Naive thymus-derived CD4-positive, alpha-beta T cell (primary cell): ENCODE measurements at regions not wholly inside any gene's neighbourhood (a gene's known extent, or its start where the extent isn't known, plus 50 kb on each side); places are given as distances from the start of the nearest gene placed in this dataset.
"Not testable (repeated sequence)": the region's sequence is repeated elsewhere in the genome, so short reads cannot be mapped to it uniquely, and the experiment has no call there.

Experiments used
- ATAC-seq: fragments of 150-1000 bp; cut with Tn5 transposase; 2 replicates; pipeline ENCODE4 v1.10.0; 2021; ENCODE audit warnings: mild to moderate bottlenecking, moderate library complexity
- CTCF ChIA-PET: fragments of 350-600 bp; sonication (Branson Sonifier 250); formaldehyde crosslinking; loops from one replicate; lab custom pipeline; 2021; ENCODE audit warnings: antibody characterized with exemption; lab: Charles Lee
- POLR2A ChIA-PET: fragments of 350-600 bp; sonication (Branson Sonifier 250); formaldehyde crosslinking; loops from one replicate; lab custom pipeline; 2021; ENCODE audit warnings: antibody characterized with exemption, inconsistent platforms; lab: Charles Lee
- DNase-seq, 9 donors: peaks; one replicate each; pipeline versions ENCODE4 v3.0.0 to v3.0.0-alpha.2; 2020 to 2022; ENCODE audit warnings: mixed read lengths in 1 of 9
- H3K27ac ChIP-seq: one replicate; pipeline ENCODE4 v1.7.0; 2013; ENCODE audit warnings: mild to moderate bottlenecking, low read depth, low read length, moderate library complexity
- H3K27me3 ChIP-seq, 2 donors: one replicate each; pipeline ENCODE4 v1.7.0; 2013; ENCODE audit warnings: low read length in 2 of 2, mild to moderate bottlenecking in 2 of 2, moderate library complexity in 2 of 2; ENCODE audit not compliant: control insufficient read depth in 2 of 2, insufficient read depth in 2 of 2
- H3K36me3 ChIP-seq, 3 experiments: 1 replicate in 2 of 3; 2 replicates in 1 of 3; pipeline ENCODE4 v1.7.0; 2013; ENCODE audit warnings: low read length in 3 of 3, mild to moderate bottlenecking in 3 of 3, moderate library complexity in 1 of 3; ENCODE audit not compliant: insufficient read depth in 3 of 3, control insufficient read depth in 2 of 3
- H3K4me1 ChIP-seq, 2 donors: one replicate each; pipeline ENCODE4 v1.7.0; 2013; ENCODE audit warnings: low read length in 2 of 2, mild to moderate bottlenecking in 2 of 2, moderate library complexity in 1 of 2; ENCODE audit not compliant: control insufficient read depth in 2 of 2, insufficient read depth in 2 of 2
- H3K4me3 ChIP-seq: 2 replicates; pipeline ENCODE4 v1.7.0; 2013; ENCODE audit warnings: mild to moderate bottlenecking, low read length
- H3K9me3 ChIP-seq, 3 experiments: 1 replicate in 2 of 3; 2 replicates in 1 of 3; pipeline ENCODE4 v1.7.0; 2013; ENCODE audit warnings: low read length in 3 of 3; ENCODE audit not compliant: control insufficient read depth in 2 of 3
- H3K27ac Mint-ChIP-seq, 9 donors: one replicate each; pipeline ENCODE4 v1.8.0; 2020 to 2022; ENCODE audit warnings: mixed read lengths in 9 of 9, mild to moderate bottlenecking in 8 of 9, moderate library complexity in 5 of 9, inconsistent platforms in 2 of 9
- H3K27me3 Mint-ChIP-seq, 5 donors: one replicate each; pipeline ENCODE4 v1.8.0; 2021 to 2022; ENCODE audit warnings: mixed read lengths in 5 of 5, mild to moderate bottlenecking in 1 of 5
- H3K36me3 Mint-ChIP-seq, 5 donors: one replicate each; pipeline ENCODE4 v1.8.0; 2020 to 2022; ENCODE audit warnings: mixed read lengths in 5 of 5, mild to moderate bottlenecking in 3 of 5, inconsistent platforms in 1 of 5
- H3K4me1 Mint-ChIP-seq, 7 donors: one replicate each; pipeline ENCODE4 v1.8.0; 2020 to 2022; ENCODE audit warnings: mixed read lengths in 7 of 7, mild to moderate bottlenecking in 3 of 7, inconsistent platforms in 1 of 7
- H3K4me3 Mint-ChIP-seq, 10 donors: one replicate each; pipeline ENCODE4 v1.8.0; 2020 to 2022; ENCODE audit warnings: mild to moderate bottlenecking in 10 of 10, mixed read lengths in 10 of 10, moderate library complexity in 6 of 10, inconsistent platforms in 2 of 10
- H3K9me3 Mint-ChIP-seq, 11 donors: one replicate each; pipeline ENCODE4 v1.8.0; 2020 to 2022; ENCODE audit warnings: mixed read lengths in 11 of 11, mild to moderate bottlenecking in 4 of 11, inconsistent platforms in 1 of 11, moderate library complexity in 1 of 11
- intact Hi-C, 2 donors: fragments of 100-400 bp; cut with micrococcal nuclease; formaldehyde crosslinking; loops; one replicate each; pipeline ENCODE4 v1.15.1; 2023

- Histone ChIP-seq H3K27ac (no peak overlapping the region), H3K36me3 (no peaks in the 10 kb centered on the region), H3K4me1 (no peaks in the 10 kb centered on the region), H3K27me3 (no peaks in the 10 kb centered on the region), H3K4me3 (no peak overlapping the region), H3K9me3 (peaks cover 0 to 4% (median 0%) of the 10 kb centered on the region in 3 experiments)
- Mint-ChIP-seq H3K4me1 (no peaks in the 10 kb centered on the region), H3K4me3 (no peak overlapping the region), H3K27ac (no peak overlapping the region), H3K27me3 (no peaks in the 10 kb centered on the region), H3K36me3 (peaks cover 0 to 3% (median 0%) of the 10 kb centered on the region in 5 donors), H3K9me3 (peaks cover 0 to 15% (median 5%) of the 10 kb centered on the region in 11 donors)
- ChIA-PET CTCF (no interaction called here), POLR2A (no interaction called here)
- ATAC-seq (no peak), DNase-seq (no peak)
- intact Hi-C loops, result no loop called here
Measured at GRCh38 chr6:19558934-19559333, 278.2 kb upstream of the ID4 start.

- Mint-ChIP-seq H3K4me3 (no peak overlapping the region), H3K36me3 (peaks cover 0 to 3% (median 0%) of the 10 kb centered on the region in 5 donors)
- CTCF ChIA-PET, result no interaction called here
Measured at GRCh38 chr6:19562468-19562867, 274.7 kb upstream of the ID4 start.

GRCh38 chr6:19569563-19569962 lies 267.6 kb upstream of the ID4 start:
- H3K27ac Mint-ChIP-seq, result no peak overlapping the region
- H3K27me3 Mint-ChIP-seq, result no peaks in the 10 kb centered on the region
- H3K4me1 Mint-ChIP-seq, result no peaks in the 10 kb centered on the region
- DNase-seq (no peak), ATAC-seq (no peak)
- intact Hi-C loops, result no loop called here
- Histone ChIP-seq H3K4me3 (no peak overlapping the region), H3K36me3 (no peaks in the 10 kb centered on the region), H3K27ac (no peak overlapping the region), H3K9me3 (peaks cover 0 to 4% (median 0%) of the 10 kb centered on the region in 3 experiments), H3K27me3 (no peaks in the 10 kb centered on the region), H3K4me1 (no peaks in the 10 kb centered on the region)
- peaks cover 0 to 21% (median 4%) of the 10 kb centered on the region in 11 donors for H3K9me3 Mint-ChIP-seq
- POLR2A ChIA-PET, result no interaction called here
- no peak overlapping the region for H3K4me3 Mint-ChIP-seq
- CTCF ChIA-PET, result interaction anchor here (0.7 kb wide), 1 partner anchor 19 kb away, joined by 3 read pairs; no protein-coding TSS in a partner anchor
- H3K36me3 Mint-ChIP-seq, result no peaks in the 10 kb centered on the region

More at GRCh38 chr6:19562468-19562867, 274.7 kb upstream of the ID4 start:
- no peak overlapping the region for H3K4me3 ChIP-seq
- no peak for ATAC-seq
- no peaks in the 10 kb centered on the region for H3K36me3 ChIP-seq
- no peak overlapping the region for H3K27ac Mint-ChIP-seq
- no peaks in the 10 kb centered on the region for H3K4me1 Mint-ChIP-seq
- H3K9me3 ChIP-seq, result peaks cover 0 to 4% (median 0%) of the 10 kb centered on the region in 3 experiments
- no peak overlapping the region for H3K27ac ChIP-seq
- H3K4me1 ChIP-seq, result no peaks in the 10 kb centered on the region
- POLR2A ChIA-PET, result no interaction called here
- no peak for DNase-seq
- intact Hi-C loops, result no loop called here
- no peaks in the 10 kb centered on the region for H3K27me3 ChIP-seq
- peaks cover 0 to 25% (median 5%) of the 10 kb centered on the region in 11 donors for H3K9me3 Mint-ChIP-seq
- no peaks in the 10 kb centered on the region for H3K27me3 Mint-ChIP-seq

DNA sequence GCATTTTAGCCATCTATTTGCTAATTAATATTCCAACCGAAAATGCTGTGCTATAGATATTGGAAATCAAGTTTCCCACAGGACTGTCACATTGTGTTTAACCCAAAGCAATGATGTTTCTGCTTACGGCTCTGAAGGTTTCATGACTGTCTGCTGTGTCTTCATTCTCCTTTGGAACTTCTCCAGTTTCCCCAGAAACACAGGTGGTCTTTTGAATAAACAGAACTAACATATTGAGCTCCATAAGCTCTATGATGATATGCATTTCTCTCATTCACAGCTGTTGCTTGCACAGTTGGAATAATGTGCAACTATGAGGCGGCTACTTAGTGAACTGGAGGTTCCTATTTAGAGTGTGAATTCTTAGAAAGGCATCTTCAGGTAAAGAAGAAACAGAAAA lies 266.0 kb upstream of the ID4 start:
- intact Hi-C loops, result no loop called here
- Mint-ChIP-seq H3K27ac (no peak overlapping the region), H3K27me3 (no peaks in the 10 kb centered on the region), H3K36me3 (no peaks in the 10 kb centered on the region), H3K4me3 (no peak overlapping the region), H3K9me3 (peaks cover 0 to 11% (median 2%) of the 10 kb centered on the region in 11 donors), H3K4me1 (no peaks in the 10 kb centered on the region)
- DNase-seq (no peak), ATAC-seq (no peak)
- CTCF ChIA-PET, result interaction anchor here (0.5 kb wide), 1 partner anchor 62 kb away, joined by 3 read pairs; no protein-coding TSS in a partner anchor
- Histone ChIP-seq H3K4me1 (no peaks in the 10 kb centered on the region), H3K9me3 (peaks cover 0 to 4% (median 0%) of the 10 kb centered on the region in 3 experiments), H3K4me3 (no peak overlapping the region), H3K27me3 (no peaks in the 10 kb centered on the region), H3K27ac (no peak overlapping the region), H3K36me3 (no peaks in the 10 kb centered on the region)
- POLR2A ChIA-PET, result no interaction called here

GRCh38 chr6:19578481-19578880 lies 258.7 kb upstream of the ID4 start:
- Histone ChIP-seq H3K27ac (no peak overlapping the region), H3K4me1 (no peaks in the 10 kb centered on the region), H3K4me3 (no peak overlapping the region), H3K36me3 (no peaks in the 10 kb centered on the region), H3K27me3 (no peaks in the 10 kb centered on the region), H3K9me3 (no peaks in the 10 kb centered on the region)
- peaks cover 0 to 17% (median 11%) of the 10 kb centered on the region in 11 donors for H3K9me3 Mint-ChIP-seq
- no peaks in the 10 kb centered on the region for H3K27me3 Mint-ChIP-seq
- no peaks in the 10 kb centered on the region for H3K36me3 Mint-ChIP-seq
- no peak overlapping the region for H3K27ac Mint-ChIP-seq
- ChIA-PET POLR2A (no interaction called here), CTCF (no interaction called here)
- DNase-seq, result no peak
- H3K4me3 Mint-ChIP-seq, result no peak overlapping the region
- ATAC-seq, result no peak
- intact Hi-C loops, result no loop called here
- no peaks in the 10 kb centered on the region for H3K4me1 Mint-ChIP-seq

DNA sequence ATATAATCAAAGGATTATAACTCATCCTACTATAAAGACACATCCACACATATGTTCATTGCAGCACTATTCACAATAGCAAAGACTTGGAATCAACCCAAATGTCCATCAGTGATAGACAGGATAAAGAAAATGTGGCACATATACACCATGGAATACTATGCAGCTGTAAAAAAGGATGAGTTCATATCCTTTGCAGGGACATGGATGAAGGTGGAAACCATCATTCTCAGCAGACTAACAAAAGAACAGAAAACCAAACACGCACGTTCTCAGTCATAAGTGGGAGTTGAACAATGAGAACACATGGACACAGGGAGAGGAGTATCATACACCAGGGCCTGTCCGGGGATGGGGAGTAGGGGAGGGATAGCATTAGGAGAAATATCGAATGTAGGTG lies 253.0 kb upstream of the ID4 start:
- H3K4me3 ChIP-seq, H3K36me3 Mint-ChIP-seq, H3K27me3 Mint-ChIP-seq, H3K36me3 ChIP-seq, H3K9me3 ChIP-seq, ATAC-seq, POLR2A ChIA-PET, H3K4me3 Mint-ChIP-seq, H3K27me3 ChIP-seq, H3K4me1 Mint-ChIP-seq, DNase-seq, H3K27ac ChIP-seq, H3K4me1 ChIP-seq, CTCF ChIA-PET, H3K27ac Mint-ChIP-seq, intact Hi-C loops: not testable (repeated sequence)
- peaks cover 0 to 13% (median 7%) of the 10 kb centered on the region in 11 donors for H3K9me3 Mint-ChIP-seq

DNA sequence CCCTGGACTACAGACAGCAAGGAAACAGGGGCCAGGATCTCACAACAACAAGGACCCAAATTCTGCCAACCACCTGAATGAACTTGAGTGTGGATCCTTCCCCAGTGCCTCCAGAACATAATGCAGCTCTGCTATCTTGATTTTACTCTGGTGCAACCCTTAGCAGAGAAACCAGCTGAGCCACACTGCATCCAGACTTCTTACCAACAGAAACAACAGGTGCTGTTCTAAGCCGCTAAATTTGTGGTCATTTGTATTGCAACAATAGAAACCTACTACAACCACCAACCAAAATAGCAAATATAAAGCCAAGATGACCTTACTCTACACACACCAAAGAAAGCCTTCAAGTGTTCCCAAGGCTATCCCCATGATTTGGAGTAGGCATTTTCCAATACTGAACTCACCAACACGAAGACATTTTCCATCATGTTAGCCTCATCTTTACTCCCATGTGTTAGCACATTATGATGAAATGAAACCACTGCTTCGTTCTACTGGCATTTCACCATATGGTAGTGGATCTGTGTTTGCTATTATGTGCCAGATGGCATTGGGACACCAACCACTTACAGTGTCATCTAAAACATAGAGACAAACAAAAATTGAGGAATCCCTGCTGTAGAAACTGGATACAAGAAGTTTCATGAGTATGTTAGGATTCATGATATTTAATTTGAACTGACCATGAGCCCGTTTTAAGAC lies 249.8 kb upstream of the ID4 start:
- Mint-ChIP-seq H3K27ac (no peak overlapping the region), H3K9me3 (peaks cover 0 to 6% (median 5%) of the 10 kb centered on the region in 11 donors), H3K27me3 (no peaks in the 10 kb centered on the region), H3K4me1 (no peaks in the 10 kb centered on the region), H3K4me3 (no peak overlapping the region), H3K36me3 (no peaks in the 10 kb centered on the region)
- DNase-seq (no peak), ATAC-seq (no peak)
- no peaks in the 10 kb centered on the region for H3K36me3 ChIP-seq
- H3K27ac ChIP-seq, result no peak overlapping the region
- no peak overlapping the region for H3K4me3 ChIP-seq
- H3K27me3 ChIP-seq, result no peaks in the 10 kb centered on the region
- ChIA-PET CTCF (no interaction called here), POLR2A (no interaction called here)
- no peaks in the 10 kb centered on the region for H3K9me3 ChIP-seq
- no peaks in the 10 kb centered on the region for H3K4me1 ChIP-seq
- intact Hi-C loops, result no loop called here
